Calu3 (cell line): ENCODE measurements at regions not wholly inside any gene's neighbourhood (a gene's known extent, or its start where the extent isn't known, plus 50 kb on each side); places are given as distances from the start of the nearest gene placed in this dataset.

Experiments
- BruUV-seq: library from RNA; stranded (reverse); fragments of 400-500 nt; replicated peaks from 2 replicates; lab custom pipeline; 2021; lab: Mats Ljungman, UMichigan
- CTCF ChIA-PET: fragments of 300-600 bp; sonication (Branson Sonifier 250); formaldehyde crosslinking; loops from one replicate; lab custom pipeline; 2022; ENCODE audit warnings: antibody characterized with exemption; lab: Charles Lee
- DNase-seq: peaks from one replicate; pipeline ENCODE4 v3.0.0; 2022
- H3K27ac Mint-ChIP-seq: one replicate; pipeline ENCODE4 v1.8.0; 2022; ENCODE audit warnings: mixed read lengths; ENCODE audit not compliant: unreplicated experiment
- H3K27me3 Mint-ChIP-seq: one replicate; pipeline ENCODE4 v1.8.0; 2022; ENCODE audit warnings: mixed read lengths; ENCODE audit not compliant: unreplicated experiment
- H3K36me3 Mint-ChIP-seq: one replicate; pipeline ENCODE4 v1.8.0; 2022; ENCODE audit warnings: mild to moderate bottlenecking, moderate library complexity, mixed read lengths; ENCODE audit not compliant: insufficient read depth, unreplicated experiment
- H3K4me1 Mint-ChIP-seq: one replicate; pipeline ENCODE4 v1.8.0; 2022; ENCODE audit warnings: mild to moderate bottlenecking, low read depth, mixed read lengths; ENCODE audit not compliant: unreplicated experiment
- H3K4me3 Mint-ChIP-seq: one replicate; pipeline ENCODE4 v1.8.0; 2022; ENCODE audit warnings: mild to moderate bottlenecking, low read depth, moderate library complexity, mixed read lengths; ENCODE audit not compliant: unreplicated experiment
- H3K9me3 Mint-ChIP-seq: one replicate; pipeline ENCODE4 v1.8.0; 2022; ENCODE audit warnings: low read depth, mixed read lengths; ENCODE audit not compliant: unreplicated experiment
- CTCF ChIP-seq: fragments of 200-600 bp; IDR thresholded peaks from one replicate; pipeline ENCODE4 v1.8.0; 2022; ENCODE audit warnings: antibody characterized with exemption; ENCODE audit not compliant: unreplicated experiment
- intact Hi-C: fragments of 100-400 bp; cut with micrococcal nuclease; formaldehyde crosslinking; loops from one replicate; pipeline ENCODE4 v1.10.0; 2022; ENCODE audit not compliant: unreplicated experiment

- Mint-ChIP-seq H3K36me3 (no peaks in the 10 kb centered on the region), H3K4me1 (no peaks in the 10 kb centered on the region), H3K4me3 (no peak overlapping the region), H3K9me3 (no peaks in the 10 kb centered on the region), H3K27ac (no peak overlapping the region), H3K27me3 (peaks cover 25% of the 10 kb centered on the region)
- CTCF ChIA-PET: interaction anchor here (0.6 kb wide), 1 partner anchor 1298 kb away, joined by 4 read pairs; no protein-coding TSS in a partner anchor
- intact Hi-C loops: no loop called here
- BruUV-seq: no TSS peak
- no peak for DNase-seq
- TF ChIP-seq CTCF: no peak
Measured at GRCh38 chr2:23155022-23155421, 230.0 kb upstream of the KLHL29 start.

- no peaks in the 10 kb centered on the region for H3K4me1 Mint-ChIP-seq
- no peaks in the 10 kb centered on the region for H3K9me3 Mint-ChIP-seq
- BruUV-seq: no TSS peak
- no peaks in the 10 kb centered on the region for H3K27me3 Mint-ChIP-seq
- DNase-seq: no peak
- no peaks in the 10 kb centered on the region for H3K36me3 Mint-ChIP-seq
- H3K4me3 Mint-ChIP-seq: no peak overlapping the region
- intact Hi-C loops: no loop called here
- no peak overlapping the region for H3K27ac Mint-ChIP-seq
- CTCF ChIA-PET: no interaction called here
- TF ChIP-seq CTCF: no peak
Measured at GRCh38 chr2:23157812-23158211, 227.2 kb upstream of the KLHL29 start.

- no peaks in the 10 kb centered on the region for H3K9me3 Mint-ChIP-seq
- no TSS peak for BruUV-seq
- CTCF ChIA-PET: no interaction called here
- TF ChIP-seq CTCF: no peak
- no peaks in the 10 kb centered on the region for H3K4me1 Mint-ChIP-seq
- H3K27me3 Mint-ChIP-seq: no peaks in the 10 kb centered on the region
- no peaks in the 10 kb centered on the region for H3K36me3 Mint-ChIP-seq
- no peak for DNase-seq
- H3K27ac Mint-ChIP-seq: no peak overlapping the region
- no peak overlapping the region for H3K4me3 Mint-ChIP-seq
- intact Hi-C loops: no loop called here
Measured at GRCh38 chr2:23158306-23158705, 226.7 kb upstream of the KLHL29 start.

GRCh38 chr2:23159746-23160405 is 225.1 kb upstream of the KLHL29 start:
- H3K27ac Mint-ChIP-seq: no peak overlapping the region
- no peaks in the 10 kb centered on the region for H3K36me3 Mint-ChIP-seq
- no peak for TF ChIP-seq CTCF
- intact Hi-C loops: no loop called here
- peaks cover 4% of the 10 kb centered on the region for H3K27me3 Mint-ChIP-seq
- CTCF ChIA-PET: no interaction called here
- no peaks in the 10 kb centered on the region for H3K9me3 Mint-ChIP-seq
- no peak overlapping the region for H3K4me3 Mint-ChIP-seq
- H3K4me1 Mint-ChIP-seq: no peaks in the 10 kb centered on the region
- no TSS peak for BruUV-seq
- DNase-seq: no peak
